Activated CD8-positive, alpha-beta T cell treated with anti-CD3 and anti-CD28 coated beads for 36 hours (primary cell): ENCODE measurements at regions not wholly inside any gene's neighbourhood (a gene's known extent, or its start where the extent isn't known, plus 50 kb on each side); places are given as distances from the start of the nearest gene placed in this dataset.

ENCODE experiments used
- ATAC-seq: fragments of 200-7000 bp; cut with Tn5 transposase; one replicate; pipeline ENCODE4 v1.10.0; 2021; ENCODE audit warnings: mild to moderate bottlenecking, moderate library complexity
- CTCF ChIA-PET: fragments of 350-600 bp; sonication (Branson Sonifier 250); formaldehyde crosslinking; loops from one replicate; lab custom pipeline; 2021; ENCODE audit warnings: antibody characterized with exemption; lab: Charles Lee
- POLR2A ChIA-PET: fragments of 350-600 bp; sonication (Branson Sonifier 250); formaldehyde crosslinking; loops from one replicate; lab custom pipeline; 2021; ENCODE audit warnings: antibody characterized with exemption; lab: Charles Lee
- DNase-seq: peaks from one replicate; pipeline ENCODE4 v3.0.0-alpha.2; 2020
- H3K27ac Mint-ChIP-seq: one replicate; pipeline ENCODE4 v1.8.0; 2021; ENCODE audit warnings: mild to moderate bottlenecking, mixed read lengths
- H3K27me3 Mint-ChIP-seq: one replicate; pipeline ENCODE4 v1.8.0; 2021; ENCODE audit warnings: mixed read lengths
- H3K36me3 Mint-ChIP-seq: one replicate; pipeline ENCODE4 v1.8.0; 2021; ENCODE audit warnings: low read depth, mixed read lengths
- H3K4me1 Mint-ChIP-seq: one replicate; pipeline ENCODE4 v1.8.0; 2021; ENCODE audit warnings: low read depth, mixed read lengths
- H3K4me3 Mint-ChIP-seq: one replicate; pipeline ENCODE4 v1.8.0; 2021; ENCODE audit warnings: mild to moderate bottlenecking, moderate library complexity, mixed read lengths
- H3K9me3 Mint-ChIP-seq: one replicate; pipeline ENCODE4 v1.8.0; 2021; ENCODE audit warnings: mixed read lengths
- CTCF ChIP-seq: fragments of 200-600 bp; IDR thresholded peaks from one replicate; pipeline ENCODE4 v1.8.0; 2022; ENCODE audit warnings: antibody characterized with exemption, mild to moderate bottlenecking
- intact Hi-C: fragments of 100-400 bp; cut with micrococcal nuclease; formaldehyde crosslinking; loops from one replicate; pipeline ENCODE4 v1.10.0; 2022

GRCh38 chr2:128735296-128735960 lies 416.8 kb upstream of the HS6ST1 start:
- no peak overlapping the region for H3K4me3 Mint-ChIP-seq
- intact Hi-C loops: loop anchor here (10.0 kb wide), 1 partner anchor 659 kb away; no protein-coding TSS in a partner anchor
- ChIA-PET CTCF (interaction anchor here (1.2 kb wide), 1 partner anchor 12 kb away, joined by 9 read pairs; no protein-coding TSS in a partner anchor), POLR2A (no interaction called here)
- H3K27ac Mint-ChIP-seq: no peak overlapping the region
- DNase-seq (no peak), ATAC-seq (no peak)
- TF ChIP-seq CTCF: no peak
- peaks cover 15% of the 10 kb centered on the region for H3K4me1 Mint-ChIP-seq
- peaks cover 20% of the 10 kb centered on the region for H3K27me3 Mint-ChIP-seq
- no peaks in the 10 kb centered on the region for H3K9me3 Mint-ChIP-seq
- H3K36me3 Mint-ChIP-seq: no peaks in the 10 kb centered on the region

DNA sequence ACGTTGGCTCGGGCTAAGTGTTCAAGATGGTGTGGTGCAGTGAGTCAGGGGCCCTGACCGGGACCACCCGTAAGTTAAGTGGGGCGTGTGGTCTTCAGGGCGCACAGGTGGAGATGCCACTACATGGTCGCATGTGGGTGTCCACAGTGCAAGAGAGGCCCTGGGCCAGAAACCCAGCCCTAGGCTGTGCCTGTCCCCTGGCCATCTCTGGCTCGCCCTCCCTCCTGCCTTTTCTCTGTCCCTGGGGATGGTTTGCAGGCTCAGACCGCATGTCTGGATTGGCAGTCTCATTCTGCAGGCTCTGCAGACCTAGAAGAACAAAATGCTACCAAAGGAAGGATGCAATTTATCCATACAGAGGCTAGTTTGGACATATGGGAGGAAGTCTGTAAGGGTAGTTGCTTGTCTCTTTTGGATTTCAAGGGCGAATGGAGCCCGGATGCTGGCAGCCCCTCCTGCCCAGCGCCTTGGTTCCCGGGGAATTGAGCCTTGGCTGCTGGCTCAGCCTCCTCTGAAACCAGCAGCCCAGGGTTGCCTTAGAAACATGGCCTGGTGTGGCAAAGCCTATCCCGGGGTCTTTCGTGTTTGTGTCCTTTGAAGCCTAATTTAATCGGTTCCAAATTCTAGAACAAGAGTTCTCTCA lies 417.5 kb upstream of the HS6ST1 start:
- CTCF ChIA-PET: interaction anchor here (0.6 to 1.3 kb wide), 14 partner anchors 9 to 209 kb away, joined by 3 to 12 read pairs (median 4); no protein-coding TSS in a partner anchor
- POLR2A ChIA-PET: no interaction called here
- H3K36me3 Mint-ChIP-seq: no peaks in the 10 kb centered on the region
- peak overlapping the region; percentile 46 for H3K4me3 Mint-ChIP-seq
- H3K27me3 Mint-ChIP-seq: peaks cover 20% of the 10 kb centered on the region
- intact Hi-C loops: loop anchor here (10.0 kb wide), 1 partner anchor 659 kb away; no protein-coding TSS in a partner anchor
- DNase-seq (no peak), ATAC-seq (no peak)
- H3K4me1 Mint-ChIP-seq: peaks cover 15% of the 10 kb centered on the region
- no peak for TF ChIP-seq CTCF
- no peak overlapping the region for H3K27ac Mint-ChIP-seq
- H3K9me3 Mint-ChIP-seq: no peaks in the 10 kb centered on the region

GRCh38 chr2:128736689-128737545 lies 418.2 kb upstream of the HS6ST1 start:
- Mint-ChIP-seq H3K36me3 (no peaks in the 10 kb centered on the region), H3K4me3 (peak overlapping the region; percentile 46), H3K9me3 (no peaks in the 10 kb centered on the region), H3K27ac (no peak overlapping the region), H3K27me3 (peaks cover 18% of the 10 kb centered on the region), H3K4me1 (peaks cover 15% of the 10 kb centered on the region)
- intact Hi-C loops: loop anchor here (10.0 kb wide), 1 partner anchor 658 kb away; no protein-coding TSS in a partner anchor
- DNase-seq (peak; percentile 76), ATAC-seq (peak; percentile 72)
- TF ChIP-seq CTCF: peak; percentile 97
- ChIA-PET POLR2A (no interaction called here), CTCF (interaction anchor here (0.6 to 1.3 kb wide), 14 partner anchors 9 to 210 kb away, joined by 3 to 12 read pairs (median 4); no protein-coding TSS in a partner anchor)

- ATAC-seq: no peak
- Mint-ChIP-seq H3K4me1 (peaks cover 15% of the 10 kb centered on the region), H3K9me3 (no peaks in the 10 kb centered on the region), H3K27ac (no peak overlapping the region), H3K4me3 (no peak overlapping the region), H3K36me3 (no peaks in the 10 kb centered on the region), H3K27me3 (peaks cover 18% of the 10 kb centered on the region)
- DNase-seq: no peak
- intact Hi-C loops: loop anchor here (10.0 kb wide), 1 partner anchor 657 kb away; no protein-coding TSS in a partner anchor
- CTCF ChIA-PET: no interaction called here
- no peak for TF ChIP-seq CTCF
- POLR2A ChIA-PET: no interaction called here
Measured at GRCh38 chr2:128737546-128737826, 418.8 kb upstream of the HS6ST1 start.
